Peyer's patch (tissue), 4 donors: ENCODE measurements at regions not wholly inside any gene's neighbourhood (a gene's known extent, or its start where the extent isn't known, plus 50 kb on each side); places are given as distances from the start of the nearest gene placed in this dataset.

ENCODE experiments used
- DNase-seq, 3 donors: peaks; one replicate each; pipeline ENCODE4 v3.0.0-alpha.2; 2017 to 2019
- H3K27ac ChIP-seq, 4 donors: fragments of 200-600 bp; sonication (generic); one replicate each; pipeline ENCODE4 v1.5.1; 2016 to 2019
- H3K27me3 ChIP-seq, 2 donors: fragments of 200-600 bp; sonication (generic); one replicate each; pipeline ENCODE4 v1.5.1; 2019
- H3K36me3 ChIP-seq, 3 donors: fragments of 200-600 bp; sonication (generic); one replicate each; pipeline ENCODE4 v1.5.1; 2016 to 2019
- H3K4me1 ChIP-seq, 4 donors: fragments of 200-600 bp; sonication (generic); one replicate each; pipeline ENCODE4 v1.5.1; 2016 to 2019
- H3K4me3 ChIP-seq, 4 donors: fragments of 200-600 bp; sonication (generic); 1 replicate in 3 of 4; 2 replicates in 1 of 4; pipeline ENCODE4 v1.5.1; 2016 to 2019; ENCODE audit warnings: mild to moderate bottlenecking in 1 of 4
- H3K9me3 ChIP-seq, 4 donors: fragments of 200-600 bp; sonication (generic); one replicate each; pipeline ENCODE4 v1.5.1; 2016 to 2019; ENCODE audit warnings: mild to moderate bottlenecking in 1 of 4
- POLR2A ChIP-seq, 2 donors: fragments of 450-650 bp; IDR thresholded peaks; one replicate each; pipeline ENCODE4 v1.5.1; 2017; ENCODE audit warnings: antibody characterized with exemption in 2 of 2, mild to moderate bottlenecking in 2 of 2, moderate library complexity in 2 of 2
- TF ChIP-seq, protein P1 (sequence below), 6 experiments: fragments of 450-650 bp in 4 of 6; fragments of 200-600 bp in 2 of 6; sonication (generic) in 1 of 6; IDR thresholded peaks; one replicate each; pipeline ENCODE4 v1.5.1; 2017 to 2019; ENCODE audit warnings: antibody characterized with exemption in 6 of 6, mild to moderate bottlenecking in 3 of 6, moderate library complexity in 1 of 6

DNA sequence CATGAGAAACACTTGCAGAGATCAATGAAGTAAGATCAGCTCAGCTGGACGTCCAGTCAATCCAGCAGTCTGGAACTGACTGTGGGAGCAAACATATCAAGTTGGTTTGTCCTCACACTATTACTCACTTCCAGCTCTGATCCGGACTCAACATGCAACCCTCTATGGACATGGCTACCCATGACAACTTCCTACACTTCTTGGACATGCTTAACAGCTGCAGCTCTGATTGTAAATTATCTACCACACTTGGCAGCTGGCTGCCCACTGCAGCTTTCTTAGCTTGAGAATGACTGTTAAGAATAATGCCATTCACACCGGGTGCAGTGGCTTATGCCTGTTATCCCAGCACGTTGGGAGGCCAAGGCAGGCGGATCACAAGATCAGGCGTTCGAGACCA lies 429.8 kb downstream of the EPHA4 start:
- DNase-seq, result no peak
- Histone ChIP-seq H3K27ac (no peak overlapping the region), H3K4me1 (no peaks in the 10 kb centered on the region), H3K4me3 (no peak overlapping the region), H3K27me3 (no peaks in the 10 kb centered on the region), H3K36me3 (no peaks in the 10 kb centered on the region), H3K9me3 (no peaks in the 10 kb centered on the region)
- TF ChIP-seq, protein P1, sequence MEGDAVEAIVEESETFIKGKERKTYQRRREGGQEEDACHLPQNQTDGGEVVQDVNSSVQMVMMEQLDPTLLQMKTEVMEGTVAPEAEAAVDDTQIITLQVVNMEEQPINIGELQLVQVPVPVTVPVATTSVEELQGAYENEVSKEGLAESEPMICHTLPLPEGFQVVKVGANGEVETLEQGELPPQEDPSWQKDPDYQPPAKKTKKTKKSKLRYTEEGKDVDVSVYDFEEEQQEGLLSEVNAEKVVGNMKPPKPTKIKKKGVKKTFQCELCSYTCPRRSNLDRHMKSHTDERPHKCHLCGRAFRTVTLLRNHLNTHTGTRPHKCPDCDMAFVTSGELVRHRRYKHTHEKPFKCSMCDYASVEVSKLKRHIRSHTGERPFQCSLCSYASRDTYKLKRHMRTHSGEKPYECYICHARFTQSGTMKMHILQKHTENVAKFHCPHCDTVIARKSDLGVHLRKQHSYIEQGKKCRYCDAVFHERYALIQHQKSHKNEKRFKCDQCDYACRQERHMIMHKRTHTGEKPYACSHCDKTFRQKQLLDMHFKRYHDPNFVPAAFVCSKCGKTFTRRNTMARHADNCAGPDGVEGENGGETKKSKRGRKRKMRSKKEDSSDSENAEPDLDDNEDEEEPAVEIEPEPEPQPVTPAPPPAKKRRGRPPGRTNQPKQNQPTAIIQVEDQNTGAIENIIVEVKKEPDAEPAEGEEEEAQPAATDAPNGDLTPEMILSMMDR (IDR thresholded peaks at IDR 0.05), result no peak
- TF ChIP-seq POLR2A (IDR thresholded peaks at IDR 0.05), result no peak

DNA sequence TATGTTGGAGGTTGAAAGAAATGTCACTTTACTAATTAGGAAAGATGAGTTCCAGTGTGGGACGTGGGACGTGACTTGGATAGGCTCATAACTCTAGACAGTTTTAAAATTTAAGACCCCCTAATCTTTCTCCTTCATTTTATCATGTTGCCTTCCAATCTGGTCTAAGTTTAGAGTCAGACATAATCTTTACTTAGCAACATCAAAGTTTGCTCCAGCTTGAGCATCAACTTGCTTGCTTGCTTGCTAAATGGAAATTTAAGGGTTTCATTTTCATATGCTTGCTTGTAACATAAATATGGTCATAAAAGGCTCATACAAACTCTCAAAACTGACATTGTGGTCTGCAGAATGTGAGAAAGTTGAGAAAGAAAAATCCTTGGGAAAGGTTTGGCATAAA lies 428.9 kb downstream of the EPHA4 start:
- Histone ChIP-seq H3K36me3 (no peaks in the 10 kb centered on the region), H3K27ac (no peak overlapping the region), H3K4me1 (no peaks in the 10 kb centered on the region), H3K27me3 (no peaks in the 10 kb centered on the region), H3K4me3 (no peak overlapping the region), H3K9me3 (no peaks in the 10 kb centered on the region)
- no peak for DNase-seq
- TF ChIP-seq POLR2A (IDR thresholded peaks at IDR 0.05), result no peak
- TF ChIP-seq, protein P1 (IDR thresholded peaks at IDR 0.05), result no peak

DNA sequence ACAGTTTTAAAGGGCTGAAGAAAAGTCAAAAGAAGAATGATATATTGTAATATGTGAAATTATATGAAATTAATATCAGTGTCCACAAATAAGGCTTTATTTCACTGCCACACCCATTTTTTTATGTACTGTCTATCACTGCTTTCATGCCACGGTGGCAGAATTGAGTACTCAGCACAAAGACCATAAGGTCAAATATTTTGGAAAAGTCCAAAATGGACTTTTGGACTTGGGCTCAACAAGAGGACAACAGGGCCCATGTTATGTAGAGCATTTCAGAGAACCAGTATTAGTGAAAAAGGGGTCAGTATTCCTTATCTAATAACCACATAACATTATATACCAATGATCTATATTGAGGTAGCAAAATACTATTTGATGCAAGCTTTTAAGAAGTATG lies 427.2 kb downstream of the EPHA4 start:
- Histone ChIP-seq H3K27me3 (no peaks in the 10 kb centered on the region), H3K27ac (no peak overlapping the region), H3K4me3 (no peak overlapping the region), H3K9me3 (no peaks in the 10 kb centered on the region), H3K36me3 (no peaks in the 10 kb centered on the region), H3K4me1 (no peaks in the 10 kb centered on the region)
- no peak for DNase-seq
- no peak for TF ChIP-seq POLR2A (IDR thresholded peaks at IDR 0.05)
- TF ChIP-seq, protein P1 (IDR thresholded peaks at IDR 0.05), result no peak

DNA sequence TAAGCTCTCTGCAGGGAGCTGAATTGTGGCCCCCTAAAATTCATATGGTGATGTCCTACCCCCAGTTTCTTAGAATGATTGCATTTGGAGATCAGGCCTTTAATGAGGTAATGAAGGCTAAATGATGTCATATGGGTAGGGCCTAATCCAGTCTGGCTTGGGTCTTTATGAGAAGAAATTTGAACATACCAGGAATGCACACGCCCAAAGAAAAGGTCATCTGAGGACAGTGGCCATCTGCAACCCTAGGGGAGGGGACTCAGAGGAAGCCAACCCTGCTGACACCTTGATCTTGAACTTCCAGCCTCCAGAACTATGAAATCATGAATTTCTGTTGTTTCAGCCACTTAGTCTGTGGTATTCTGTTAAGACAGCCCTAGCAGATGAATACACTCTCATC lies 426.7 kb downstream of the EPHA4 start:
- Histone ChIP-seq H3K27ac (no peak overlapping the region), H3K36me3 (no peaks in the 10 kb centered on the region), H3K27me3 (no peaks in the 10 kb centered on the region), H3K4me3 (no peak overlapping the region), H3K9me3 (no peaks in the 10 kb centered on the region), H3K4me1 (no peaks in the 10 kb centered on the region)
- DNase-seq, result no peak
- TF ChIP-seq, protein P1 (IDR thresholded peaks at IDR 0.05), result no peak
- no peak for TF ChIP-seq POLR2A (IDR thresholded peaks at IDR 0.05)

DNA sequence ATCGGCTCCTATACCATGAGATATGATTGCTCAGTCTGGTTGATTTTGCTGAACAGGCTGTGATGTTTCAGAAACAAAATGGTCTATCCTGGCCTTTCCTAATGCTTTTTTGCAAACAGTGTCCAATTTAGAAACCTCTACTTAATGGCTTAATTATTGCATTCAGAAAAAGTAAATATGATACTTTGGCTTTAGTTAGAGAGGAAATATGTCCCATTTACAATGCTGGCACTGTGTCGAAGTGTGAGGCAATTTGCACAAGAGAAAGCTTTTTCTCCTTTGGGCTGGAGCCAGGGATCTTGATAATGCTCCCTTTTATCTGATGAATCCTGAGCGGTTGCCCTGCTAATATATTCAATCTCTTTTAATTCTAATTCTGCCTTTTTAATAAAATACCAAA lies 418.9 kb downstream of the EPHA4 start:
- Histone ChIP-seq H3K27me3 (no peaks in the 10 kb centered on the region), H3K4me3 (no peak overlapping the region), H3K9me3 (no peaks in the 10 kb centered on the region), H3K27ac (no peak overlapping the region), H3K4me1 (no peaks in the 10 kb centered on the region), H3K36me3 (no peaks in the 10 kb centered on the region)
- DNase-seq, result no peak
- no peak for TF ChIP-seq POLR2A (IDR thresholded peaks at IDR 0.05)

DNA sequence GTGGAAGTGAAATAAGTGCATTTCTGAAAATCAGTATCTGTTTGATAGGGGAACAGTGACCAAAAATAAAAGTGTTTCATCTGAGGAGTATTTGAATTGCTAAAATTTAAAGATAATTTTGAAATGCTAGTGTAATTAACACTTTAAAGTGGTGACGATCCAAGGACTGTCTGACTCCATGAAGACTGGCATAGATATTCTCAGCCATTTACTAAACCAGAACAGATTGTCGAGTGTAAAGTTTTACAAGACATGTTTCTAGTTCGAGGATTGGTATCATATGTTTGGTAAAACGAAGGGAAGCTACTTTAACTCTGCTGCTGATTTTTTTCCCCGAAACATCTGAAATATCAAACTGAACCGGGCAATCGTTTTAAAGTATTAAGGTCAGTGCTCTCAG lies 417.9 kb downstream of the EPHA4 start:
- TF ChIP-seq POLR2A (IDR thresholded peaks at IDR 0.05), result no peak
- TF ChIP-seq, protein P1 (IDR thresholded peaks at IDR 0.05), result no peak
- Histone ChIP-seq H3K27me3 (no peaks in the 10 kb centered on the region), H3K27ac (no peak overlapping the region), H3K4me1 (no peaks in the 10 kb centered on the region), H3K36me3 (no peaks in the 10 kb centered on the region), H3K9me3 (no peaks in the 10 kb centered on the region), H3K4me3 (no peak overlapping the region)
- DNase-seq, result no peak
